Neutrophil (primary cell): ENCODE measurements at regions not wholly inside any gene's neighbourhood (a gene's known extent, or its start where the extent isn't known, plus 50 kb on each side); places are given as distances from the start of the nearest gene placed in this dataset.

ENCODE experiments used
- H3K27ac ChIP-seq: fragments of 200-600 bp; sonication (generic); 2 replicates; pipeline ENCODE4 v1.5.1; 2016; ENCODE audit warnings: mild to moderate bottlenecking, moderate library complexity
- H3K27me3 ChIP-seq: fragments of 200-600 bp; sonication (generic); 2 replicates; pipeline ENCODE4 v1.6.0; 2016; ENCODE audit warnings: mild to moderate bottlenecking
- H3K36me3 ChIP-seq: fragments of 200-600 bp; sonication (generic); 2 replicates; pipeline ENCODE4 v1.5.1; 2017
- H3K4me1 ChIP-seq, 2 experiments: fragments of 200-600 bp in 1 of 2; sonication (generic) in 1 of 2; 1 replicate in 1 of 2; 2 replicates in 1 of 2; pipeline versions ENCODE4 v1.5.1 to v1.6.1; 2013 to 2016; ENCODE audit warnings: low read depth in 1 of 2, low read length in 1 of 2, mild to moderate bottlenecking in 1 of 2, moderate library complexity in 1 of 2; ENCODE audit not compliant: control insufficient read depth in 1 of 2, insufficient read depth in 1 of 2
- H3K4me3 ChIP-seq, 2 experiments: fragments of 200-600 bp in 1 of 2; sonication (generic) in 1 of 2; 1 replicate in 1 of 2; 2 replicates in 1 of 2; pipeline ENCODE4 v1.5.1; 2013 to 2016; ENCODE audit warnings: low read depth in 1 of 2, low read length in 1 of 2, mild to moderate bottlenecking in 1 of 2, moderate library complexity in 1 of 2
- H3K9me3 ChIP-seq: fragments of 200-600 bp; sonication (generic); 2 replicates; pipeline ENCODE4 v1.5.1; 2016
- CTCF ChIP-seq: fragments of 200-600 bp; sonication (generic); IDR thresholded peaks from 2 replicates; pipeline ENCODE4 v1.5.1; 2016; ENCODE audit warnings: antibody characterized with exemption

GRCh38 chr11:20277014-20277413, 86.5 kb upstream of the HTATIP2 start:
- Histone ChIP-seq H3K9me3 (no peaks in the 10 kb centered on the region), H3K36me3 (no peaks in the 10 kb centered on the region), H3K27me3 (peaks cover 22% of the 10 kb centered on the region), H3K27ac (no peak overlapping the region), H3K4me3 (no peak overlapping the region), H3K4me1 (no peaks in the 10 kb centered on the region)
- no peak for TF ChIP-seq CTCF

DNA sequence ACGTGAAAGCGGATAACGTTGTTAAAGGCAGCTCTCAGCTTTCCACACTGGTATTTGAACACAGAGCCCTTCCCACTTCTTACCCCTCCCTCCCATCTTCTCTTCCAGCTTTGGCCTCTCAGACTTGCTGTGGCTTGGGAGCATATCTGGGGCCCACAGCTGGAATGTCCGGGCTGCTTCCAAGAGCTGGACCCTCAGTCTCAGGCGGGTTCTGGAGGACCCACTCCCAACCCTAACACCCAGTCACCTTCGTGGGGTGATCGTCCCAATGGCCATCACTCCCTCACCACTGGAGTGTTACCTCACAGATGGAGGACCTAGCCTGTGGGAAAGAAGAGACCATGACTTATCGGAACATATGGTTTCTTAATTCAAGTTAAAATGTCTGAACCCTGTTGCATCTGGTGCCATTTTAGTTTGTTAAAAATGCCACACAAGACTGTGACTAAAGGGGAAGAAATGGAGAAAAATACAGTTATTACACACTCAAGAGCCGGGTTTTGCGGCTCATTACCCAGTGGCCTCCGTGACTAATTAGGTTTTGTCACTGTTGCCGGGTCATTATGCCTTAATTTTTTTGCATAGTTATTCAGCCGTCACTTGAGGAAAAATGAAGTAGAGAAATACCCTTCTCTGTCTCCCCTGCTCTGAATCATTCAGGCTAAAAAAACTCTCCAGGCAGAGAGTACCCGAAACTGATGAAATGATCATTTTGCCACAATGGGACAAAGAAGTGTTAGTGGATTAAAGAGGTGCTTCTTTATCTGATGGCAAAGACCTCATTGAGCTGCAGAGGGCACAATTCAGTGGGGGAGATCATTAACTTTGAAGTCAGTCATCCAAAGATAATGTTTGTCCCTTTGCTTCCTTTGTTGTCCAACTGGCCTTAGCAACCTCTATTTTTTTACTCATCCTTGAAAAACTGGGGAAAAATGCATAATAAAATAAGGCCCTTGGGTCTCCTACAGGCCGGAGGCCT, 87.2 kb upstream of the HTATIP2 start:
- no peaks in the 10 kb centered on the region for H3K36me3 ChIP-seq
- H3K4me1 ChIP-seq: no peaks in the 10 kb centered on the region
- no peak overlapping the region for H3K4me3 ChIP-seq
- H3K9me3 ChIP-seq: no peaks in the 10 kb centered on the region
- peaks cover 22% of the 10 kb centered on the region for H3K27me3 ChIP-seq
- TF ChIP-seq CTCF: no peak
- no peak overlapping the region for H3K27ac ChIP-seq

- no peaks in the 10 kb centered on the region for H3K4me1 ChIP-seq
- no peak for TF ChIP-seq CTCF
- no peaks in the 10 kb centered on the region for H3K9me3 ChIP-seq
- peaks cover 13% of the 10 kb centered on the region for H3K27me3 ChIP-seq
- H3K36me3 ChIP-seq: no peaks in the 10 kb centered on the region
- no peak overlapping the region for H3K27ac ChIP-seq
- H3K4me3 ChIP-seq: no peak overlapping the region
Observed at GRCh38 chr11:20274031-20274430, 89.5 kb upstream of the HTATIP2 start.

GRCh38 chr11:20261526-20261925, 101.3 kb upstream of the DBX1 start:
- no peak for TF ChIP-seq CTCF
- Histone ChIP-seq H3K27me3 (peaks cover 20% of the 10 kb centered on the region), H3K9me3 (no peaks in the 10 kb centered on the region), H3K36me3 (no peaks in the 10 kb centered on the region), H3K4me1 (no peaks in the 10 kb centered on the region), H3K4me3 (no peak overlapping the region), H3K27ac (no peak overlapping the region)

DNA sequence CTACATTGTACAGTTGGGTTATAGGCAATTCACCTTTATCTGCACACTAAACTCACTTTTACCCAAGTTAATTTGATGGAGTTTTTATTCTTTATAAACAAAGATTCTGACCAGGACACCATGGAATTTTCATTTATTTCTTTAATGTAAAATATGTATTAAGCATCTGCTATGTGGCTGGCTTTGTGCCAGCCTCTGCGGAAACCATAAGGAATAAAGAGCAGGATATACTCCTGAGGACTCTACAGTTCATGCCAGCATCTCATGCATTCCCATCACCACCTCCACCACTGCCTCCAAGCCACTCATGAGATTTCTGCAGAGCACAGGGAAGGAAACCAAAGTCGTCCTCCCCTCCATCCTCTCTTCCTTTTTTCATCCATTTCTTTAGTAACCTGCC, 100.0 kb upstream of the DBX1 start:
- no peak overlapping the region for H3K27ac ChIP-seq
- H3K36me3 ChIP-seq: no peaks in the 10 kb centered on the region
- no peaks in the 10 kb centered on the region for H3K9me3 ChIP-seq
- H3K4me3 ChIP-seq: no peak overlapping the region
- TF ChIP-seq CTCF: no peak
- H3K4me1 ChIP-seq: no peaks in the 10 kb centered on the region
- peaks cover 25% of the 10 kb centered on the region for H3K27me3 ChIP-seq
